SK-N-SH (cell line): ENCODE measurements at regions not wholly inside any gene's neighbourhood (a gene's known extent, or its start where the extent isn't known, plus 50 kb on each side); places are given as distances from the start of the nearest gene placed in this dataset.

Experiments used
- CTCF ChIA-PET: fragments of 300-600, 350-600 bp; formaldehyde crosslinking; extraction: SDS; loops from one replicate; lab custom pipeline; 2021; lab: Yijun Ruan, JAX
- POLR2A ChIA-PET: fragments of 350-600 bp; sonication (Branson Sonifier 250); formaldehyde crosslinking; extraction: SDS; loops from one replicate; lab custom pipeline; 2020; ENCODE audit warnings: antibody characterized with exemption, inconsistent platforms; lab: Yijun Ruan, JAX
- DNase-seq: peaks from one replicate; pipeline ENCODE4 v3.0.0; 2012
- H2AFZ ChIP-seq: fragments of 200-600 bp; sonication (generic); 2 replicates; pipeline ENCODE4 v1.8.1; 2016; ENCODE audit warnings: antibody characterized with exemption, mild to moderate bottlenecking, low read depth
- H3F3A ChIP-seq: fragments of 200-600 bp; sonication (generic); replicated peaks from 2 replicates; pipeline ENCODE3; 2016; ENCODE audit warnings: antibody characterized with exemption, mild to moderate bottlenecking; ENCODE audit not compliant: insufficient read depth
- H3K27ac ChIP-seq, 2 experiments: fragments of 200-500 bp in 1 of 2; fragments of 200-600 bp in 1 of 2; sonication (Bioruptor generic) in 1 of 2; sonication (generic), shearing (Covaris generic) in 1 of 2; 2 replicates each; pipeline versions ENCODE4 v1.5.1 to v1.6.1; 2014 to 2016; ENCODE audit warnings: low read depth in 2 of 2, inconsistent platforms in 1 of 2, low read length in 1 of 2, mild to moderate bottlenecking in 1 of 2, mixed read lengths in 1 of 2
- H3K27me3 ChIP-seq: fragments of 200-600 bp; sonication (generic), shearing (Covaris generic); 2 replicates; pipeline ENCODE4 v1.6.1; 2016; ENCODE audit warnings: mixed run types; ENCODE audit not compliant: insufficient read depth
- H3K36me3 ChIP-seq, 2 experiments: fragments of 200-500 bp in 1 of 2; fragments of 200-600 bp in 1 of 2; sonication (Bioruptor generic) in 1 of 2; sonication (generic) in 1 of 2; replicated peaks in 1 of 2; 2 replicates each; pipeline versions ENCODE3 to v1.5.1; 2014 to 2016; ENCODE audit warnings: low read length in 1 of 2, mild to moderate bottlenecking in 1 of 2; ENCODE audit not compliant: insufficient read depth in 2 of 2, control insufficient read depth in 1 of 2
- H3K4me1 ChIP-seq, 2 experiments: fragments of 200-500 bp in 1 of 2; fragments of 200-600 bp in 1 of 2; sonication (Bioruptor generic) in 1 of 2; sonication (generic), shearing (Covaris generic) in 1 of 2; 2 replicates each; pipeline versions ENCODE4 v1.5.1 to v1.6.1; 2014 to 2016; ENCODE audit warnings: low read depth in 1 of 2, low read length in 1 of 2, mixed run types in 1 of 2; ENCODE audit not compliant: insufficient read depth in 2 of 2, control insufficient read depth in 1 of 2
- H3K4me2 ChIP-seq: fragments of 200-600 bp; sonication (generic), shearing (Covaris generic); 2 replicates; pipeline ENCODE4 v1.6.1; 2017; ENCODE audit warnings: mixed run types
- H3K4me3 ChIP-seq, 2 experiments: fragments of 200-500 bp in 1 of 2; fragments of 200-600 bp in 1 of 2; sonication (Bioruptor generic) in 1 of 2; sonication (generic), shearing (Covaris generic) in 1 of 2; 2 replicates each; pipeline versions ENCODE4 v1.5.1 to v1.8.1; 2014 to 2016; ENCODE audit warnings: low read depth in 2 of 2, inconsistent platforms in 1 of 2, low read length in 1 of 2, mild to moderate bottlenecking in 1 of 2, mixed read lengths in 1 of 2, moderate library complexity in 1 of 2
- H3K79me2 ChIP-seq: fragments of 200-600 bp; sonication (generic); 2 replicates; pipeline ENCODE4 v1.8.1; 2017; ENCODE audit warnings: mild to moderate bottlenecking; ENCODE audit not compliant: insufficient read depth
- H3K9ac ChIP-seq: fragments of 200-600 bp; sonication (generic); 2 replicates; pipeline ENCODE4 v1.6.1; 2017; ENCODE audit warnings: mixed run types
- H3K9me2 ChIP-seq: fragments of 200-600 bp; sonication (generic); 2 replicates; pipeline ENCODE4 v1.6.1; 2017; ENCODE audit warnings: mixed run types
- H3K9me3 ChIP-seq: fragments of 200-600 bp; sonication (generic); 2 replicates; pipeline ENCODE4 v1.6.1; 2017; ENCODE audit warnings: mixed run types, mild to moderate bottlenecking, moderate library complexity
- H4K20me1 ChIP-seq: fragments of 200-600 bp; sonication (generic); 2 replicates; pipeline ENCODE4 v1.6.1; 2017; ENCODE audit warnings: mild to moderate bottlenecking, mixed run types; ENCODE audit not compliant: insufficient read depth
- CHD2 ChIP-seq: fragments of 150-350 bp; IDR thresholded peaks from 2 replicates; pipeline ENCODE4 v1.6.1; 2018; ENCODE audit warnings: low read length; ENCODE audit not compliant: partially characterized antibody
- CTCF ChIP-seq: fragments of 200-600 bp; sonication (generic); IDR thresholded peaks from 2 replicates; pipeline ENCODE4 v1.6.1; 2017; ENCODE audit warnings: antibody characterized with exemption, mild to moderate bottlenecking, moderate library complexity
- EP300 ChIP-seq, 2 experiments: IDR thresholded peaks; 2 replicates each; pipeline versions ENCODE4 v1.4.0 to v1.6.1; 2012; ENCODE audit warnings: borderline replicate concordance in 1 of 2, low read depth in 1 of 2, low read length in 1 of 2
- FOSL2 ChIP-seq: IDR thresholded peaks from 2 replicates; pipeline ENCODE4 v1.4.0; 2012; ENCODE audit warnings: low read depth, mild to moderate bottlenecking, moderate library complexity, borderline replicate concordance
- FOXJ3 ChIP-seq: sonication (generic); formaldehyde crosslinking; IDR thresholded peaks from 2 replicates; pipeline ENCODE4 v1.5.1; 2020; ENCODE audit warnings: mild to moderate bottlenecking, missing genetic modification reagents
- GABPA ChIP-seq: IDR thresholded peaks from 2 replicates; pipeline ENCODE4 v1.4.0; 2012; ENCODE audit warnings: low read depth, mild to moderate bottlenecking
- IRF3 ChIP-seq: fragments of 150-350 bp; IDR thresholded peaks from 2 replicates; pipeline ENCODE4 v1.6.1; 2016; ENCODE audit warnings: mild to moderate bottlenecking, low read depth, low read length
- MAX ChIP-seq: IDR thresholded peaks from 2 replicates; pipeline ENCODE4 v1.4.0; 2012; ENCODE audit warnings: low read depth
- MXI1 ChIP-seq: IDR thresholded peaks from 2 replicates; pipeline ENCODE4 v1.6.1; 2012; ENCODE audit warnings: mild to moderate bottlenecking, low read depth, low read length, improper control_type of control experiment
- NFIC ChIP-seq: IDR thresholded peaks from 2 replicates; pipeline ENCODE4 v1.4.0; 2012; ENCODE audit warnings: borderline replicate concordance
- NRF1 ChIP-seq: IDR thresholded peaks from 2 replicates; pipeline ENCODE4 v1.6.1; 2012; ENCODE audit warnings: low read depth, mild to moderate bottlenecking, low read length
- POLR2AphosphoS5 ChIP-seq: IDR thresholded peaks from 2 replicates; pipeline ENCODE4 v1.6.1; 2012; ENCODE audit warnings: low read depth, low read length
- RAD21 ChIP-seq: IDR thresholded peaks from 2 replicates; pipeline ENCODE4 v1.6.1; 2012; ENCODE audit warnings: mild to moderate bottlenecking, low read length
- REST ChIP-seq: IDR thresholded peaks from 2 replicates; pipeline ENCODE4 v1.6.1; 2012; ENCODE audit warnings: mild to moderate bottlenecking, low read depth, low read length, moderate library complexity
- RFX5 ChIP-seq: IDR thresholded peaks from 2 replicates; pipeline ENCODE4 v1.6.1; 2012; ENCODE audit warnings: mild to moderate bottlenecking, improper control_type of control experiment, low read length
- RXRA ChIP-seq: IDR thresholded peaks from 2 replicates; pipeline ENCODE4 v1.4.0; 2012; ENCODE audit warnings: low read depth, mild to moderate bottlenecking, borderline replicate concordance
- SIN3A ChIP-seq: IDR thresholded peaks from 2 replicates; pipeline ENCODE4 v1.6.1; 2012; ENCODE audit warnings: low read depth, mild to moderate bottlenecking, low read length, moderate library complexity, borderline replicate concordance
- TAF1 ChIP-seq: IDR thresholded peaks from 2 replicates; pipeline ENCODE4 v1.6.1; 2012; ENCODE audit warnings: low read depth, mild to moderate bottlenecking, low read length, moderate library complexity, borderline replicate concordance
- YY1 ChIP-seq: IDR thresholded peaks from 2 replicates; pipeline ENCODE4 v1.4.0; 2012; ENCODE audit warnings: low read depth, mild to moderate bottlenecking
- WGBS: methylation state at CpG from one replicate; pipeline ENCODE4 v1.1.6; 2017; ENCODE audit warnings: low lambda C conversion rate; 5-methylcytosine and 5-hydroxymethylcytosine counted together

GRCh38 chr21:28135646-28136045 is 857.0 kb downstream of the LTN1 start:
- 89% methylated on average over 2 of the region's 2 CpGs for WGBS
- CTCF ChIA-PET, result no interaction called here

GRCh38 chr21:28133116-28133515 is 859.6 kb downstream of the LTN1 start:
- WGBS, result 92% methylated on average over 2 of the region's 2 CpGs
- Histone ChIP-seq H3K4me2 (no peak overlapping the region), H3K9ac (no peak overlapping the region), H3F3A (no peaks in the 10 kb centered on the region), H3K4me3 (no peak overlapping the region), H3K36me3 (no peaks in the 10 kb centered on the region), H4K20me1 (no peaks in the 10 kb centered on the region), H3K27ac (no peak overlapping the region), H3K9me2 (no peaks in the 10 kb centered on the region), H2AFZ (no peak overlapping the region), H3K9me3 (no peaks in the 10 kb centered on the region), H3K27me3 (no peaks in the 10 kb centered on the region), H3K4me1 (no peaks in the 10 kb centered on the region; a peak in 1 of 4 replicates), H3K79me2 (no peaks in the 10 kb centered on the region)
- ChIA-PET POLR2A (no interaction called here), CTCF (no interaction called here)
- DNase-seq, result no peak
- TF ChIP-seq REST (no peak), RXRA (no peak), IRF3 (no peak), SIN3A (no peak), TAF1 (no peak), CHD2 (no peak), CTCF (no peak), POLR2AphosphoS5 (no peak), MAX (no peak)

More at GRCh38 chr21:28135646-28136045, 857.0 kb downstream of the LTN1 start:
- Histone ChIP-seq H3K4me1 (no peaks in the 10 kb centered on the region; a peak in 1 of 4 replicates), H3K36me3 (no peaks in the 10 kb centered on the region), H3K9me3 (no peaks in the 10 kb centered on the region), H3K9ac (no peak overlapping the region), H3K27ac (no peak overlapping the region), H2AFZ (no peak overlapping the region), H3K27me3 (no peaks in the 10 kb centered on the region), H3K4me2 (no peak overlapping the region), H3F3A (no peaks in the 10 kb centered on the region), H4K20me1 (no peaks in the 10 kb centered on the region), H3K9me2 (no peaks in the 10 kb centered on the region), H3K79me2 (no peaks in the 10 kb centered on the region), H3K4me3 (no peak overlapping the region)
- no peak for TF ChIP-seq GABPA
- no peak for TF ChIP-seq MXI1
- TF ChIP-seq YY1, result no peak
- TF ChIP-seq MAX, result no peak
- no peak for TF ChIP-seq CTCF
- no peak for TF ChIP-seq FOSL2
- TF ChIP-seq FOXJ3 (CRISPR knock-in tag), result no peak
- no peak for TF ChIP-seq NRF1
- TF ChIP-seq EP300 (IDR thresholded peaks at IDR 0.05; ENCODE audit: borderline replicate concordance in 1 of 2, low read depth in 1 of 2, low read length in 1 of 2), result no peak
- no peak for TF ChIP-seq RFX5
- no peak for TF ChIP-seq RAD21
- TF ChIP-seq NFIC, result no peak
- no peak for DNase-seq
- POLR2A ChIA-PET, result no interaction called here
